ENCODE measurements at regions not wholly inside any gene's neighbourhood (a gene's known extent, or its start where the extent isn't known, plus 50 kb on each side); places are given as distances from the start of the nearest gene placed in this dataset.
A peak's percentile ranks its signal among the peaks of the same experiment; 100 is the strongest.

- intact Hi-C loops (cut with DNase I): loop anchor here (5.0 to 10.0 kb wide), 2 partner anchors 294 to 852 kb away; partner anchors contain the start of gene PTPRU
- TF ChIP-seq EP300 (IDR thresholded peaks at IDR 0.05): no peak
- TF ChIP-seq POLR2A (IDR thresholded peaks at IDR 0.05; ENCODE audit: low read depth): no peak
- no peak for TF ChIP-seq CTCF (IDR thresholded peaks at IDR 0.05)
- TF ChIP-seq POLR2AphosphoS5 (IDR thresholded peaks at IDR 0.05): no peak
- DNase-seq (ENCODE audit: extremely low spot score): no peak
- Histone ChIP-seq H3K4me3 (no peak overlapping the region), H3K27me3 (peaks cover 0 to 58% (median 4%) of the 10 kb centered on the region in 4 donors), H3K9me3 (peaks cover 0 to 33% (median 27%) of the 10 kb centered on the region in 4 donors), H3K36me3 (no peaks in the 10 kb centered on the region), H3K4me1 (peaks cover 15 to 27% (median 24%) of the 10 kb centered on the region in 4 donors), H3K27ac (replicated peaks in 1 of 4) (no peak overlapping the region)
- WGBS: 58% methylated on average over 6 of the region's 11 CpGs
These were observed 634.4 kb downstream of the MATN1 start for GRCh38 chr1:30089024-30089430.

GRCh38 chr1:30088594-30088993, 634.8 kb downstream of the MATN1 start:
- TF ChIP-seq POLR2AphosphoS5 (IDR thresholded peaks at IDR 0.05): no peak
- TF ChIP-seq POLR2A (IDR thresholded peaks at IDR 0.05; ENCODE audit: low read depth): no peak
- no peak for TF ChIP-seq EP300 (IDR thresholded peaks at IDR 0.05)
- Histone ChIP-seq H3K27ac (replicated peaks in 1 of 4) (no peak overlapping the region), H3K4me3 (no peak overlapping the region), H3K9me3 (peaks cover 0 to 28% (median 24%) of the 10 kb centered on the region in 4 donors), H3K36me3 (no peaks in the 10 kb centered on the region), H3K27me3 (peaks cover 0 to 58% (median 4%) of the 10 kb centered on the region in 4 donors), H3K4me1 (peaks cover 20 to 31% (median 29%) of the 10 kb centered on the region in 4 donors)
- 81% methylated on average over 10 of the region's 10 CpGs for WGBS
- no peak for DNase-seq (ENCODE audit: extremely low spot score)
- intact Hi-C loops (cut with DNase I): loop anchor here (5.0 to 10.0 kb wide), 2 partner anchors 294 to 851 kb away; partner anchors contain the start of gene PTPRU

GRCh38 chr1:30087465-30087864, 635.9 kb downstream of the MATN1 start:
- intact Hi-C loops (cut with DNase I): loop anchor here (5.0 to 10.0 kb wide), 2 partner anchors 293 to 850 kb away; partner anchors contain the start of gene PTPRU
- TF ChIP-seq POLR2AphosphoS5 (IDR thresholded peaks at IDR 0.05): no peak
- TF ChIP-seq CTCF (IDR thresholded peaks at IDR 0.05): peak in 1 of 3 experiments; percentile 10
- no peak for TF ChIP-seq POLR2A (IDR thresholded peaks at IDR 0.05; ENCODE audit: low read depth)
- no peak for TF ChIP-seq EP300 (IDR thresholded peaks at IDR 0.05)
- H3K27me3 ChIP-seq: peaks cover 0 to 58% (median 4%) of the 10 kb centered on the region in 4 donors
- no peaks in the 10 kb centered on the region for H3K36me3 ChIP-seq
- 84% methylated on average over 4 of the region's 6 CpGs for WGBS
- H3K4me1 ChIP-seq: peaks cover 22 to 36% (median 35%) of the 10 kb centered on the region in 4 donors
- no peak overlapping the region for H3K4me3 ChIP-seq
- no peak for DNase-seq (ENCODE audit: extremely low spot score)
- no peak overlapping the region for H3K27ac ChIP-seq (replicated peaks in 1 of 4)
- peaks cover 0 to 17% (median 13%) of the 10 kb centered on the region in 4 donors for H3K9me3 ChIP-seq

- 21% methylated on average over 33 of the region's 45 CpGs for WGBS
- TF ChIP-seq CTCF (IDR thresholded peaks at IDR 0.05) (peak; percentile 62 to 76 (median 66)), POLR2AphosphoS5 (IDR thresholded peaks at IDR 0.05) (no peak), POLR2A (IDR thresholded peaks at IDR 0.05; ENCODE audit: low read depth) (no peak), EP300 (IDR thresholded peaks at IDR 0.05) (no peak)
- Histone ChIP-seq H3K9me3 (peaks cover 0 to 3% (median 0%) of the 10 kb centered on the region in 4 donors), H3K4me3 (peak overlapping the region; percentile 11 to 45 (median 22)), H3K36me3 (no peaks in the 10 kb centered on the region), H3K4me1 (peaks cover 22 to 36% (median 35%) of the 10 kb centered on the region in 4 donors), H3K27me3 (peaks cover 0 to 49% (median 4%) of the 10 kb centered on the region in 4 donors), H3K27ac (replicated peaks in 1 of 4) (no peak overlapping the region)
- DNase-seq (ENCODE audit: extremely low spot score): no peak
- intact Hi-C loops (cut with DNase I): loop anchor here (5.0 to 10.0 kb wide), 2 partner anchors 291 to 849 kb away; partner anchors contain the start of gene PTPRU
These were observed 637.3 kb downstream of the MATN1 start for GRCh38 chr1:30085811-30086770.

Measured in esophagus muscularis mucosa (tissue), 4 donors.